ENCODE measurements at regions not wholly inside any gene's neighbourhood (a gene's known extent, or its start where the extent isn't known, plus 50 kb on each side); places are given as distances from the start of the nearest gene placed in this dataset.

DNA sequence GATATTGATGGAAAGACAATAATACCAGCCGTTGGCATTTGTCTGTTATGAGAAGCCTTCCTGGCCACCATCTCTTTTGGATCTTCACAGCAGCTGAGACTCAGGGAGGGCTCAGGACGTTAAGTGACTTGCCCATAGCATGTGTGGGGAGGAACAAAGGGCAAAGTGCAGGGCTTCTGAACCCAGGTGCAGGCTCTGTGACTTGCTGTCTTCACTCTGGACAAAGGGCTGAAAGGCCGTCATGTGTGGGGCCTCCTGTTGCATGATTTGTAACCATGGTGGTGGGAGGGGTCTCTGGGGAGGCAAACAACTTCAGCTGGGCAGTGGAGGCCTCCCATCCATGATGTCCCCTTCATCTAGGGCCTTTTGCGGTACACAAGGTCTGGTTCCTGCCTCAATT, 65.5 kb upstream of the SIX2 start:
- intact Hi-C loops (cut with DNase I; ENCODE audit: low total_unique reads): no loop called here

GRCh38 chr2:45072862-45073237, 63.6 kb upstream of the SIX2 start:
- no peaks in the 10 kb centered on the region for H3K9me3 ChIP-seq
- H3K36me3 ChIP-seq: no peaks in the 10 kb centered on the region
- H3K4me3 ChIP-seq: no peak overlapping the region
- H3K4me1 ChIP-seq: no peaks in the 10 kb centered on the region
- TF ChIP-seq POLR2A (IDR thresholded peaks at IDR 0.05) (no peak), CTCF (IDR thresholded peaks at IDR 0.05) (no peak), POLR2AphosphoS5 (IDR thresholded peaks at IDR 0.05) (no peak)
- no peaks in the 10 kb centered on the region for H3K27me3 ChIP-seq
- no peak for DNase-seq (ENCODE audit: low spot score in 2 of 2)
- intact Hi-C loops (cut with DNase I; ENCODE audit: low total_unique reads): no loop called here
- H3K27ac ChIP-seq: no peak overlapping the region

More for the DNA sequence above, 65.5 kb upstream of the SIX2 start:
- no peaks in the 10 kb centered on the region for H3K27me3 ChIP-seq
- no peaks in the 10 kb centered on the region for H3K9me3 ChIP-seq
- no peaks in the 10 kb centered on the region for H3K36me3 ChIP-seq
- no peak overlapping the region for H3K4me3 ChIP-seq
- DNase-seq (ENCODE audit: low spot score in 2 of 2): no peak
- TF ChIP-seq CTCF (IDR thresholded peaks at IDR 0.05): no peak
- TF ChIP-seq POLR2A (IDR thresholded peaks at IDR 0.05): no peak
- no peak for TF ChIP-seq POLR2AphosphoS5 (IDR thresholded peaks at IDR 0.05)
- H3K27ac ChIP-seq: no peak overlapping the region
- H3K4me1 ChIP-seq: no peaks in the 10 kb centered on the region

GRCh38 chr2:45072064-45072861, 63.0 kb upstream of the SIX2 start:
- no peak for TF ChIP-seq POLR2A (IDR thresholded peaks at IDR 0.05)
- no peak for TF ChIP-seq CTCF (IDR thresholded peaks at IDR 0.05)
- TF ChIP-seq POLR2AphosphoS5 (IDR thresholded peaks at IDR 0.05): no peak
- DNase-seq (ENCODE audit: low spot score in 2 of 2): no peak
- no peaks in the 10 kb centered on the region for H3K27me3 ChIP-seq
- no peaks in the 10 kb centered on the region for H3K36me3 ChIP-seq
- H3K4me1 ChIP-seq: no peaks in the 10 kb centered on the region
- no peak overlapping the region for H3K27ac ChIP-seq
- no peak overlapping the region for H3K4me3 ChIP-seq
- intact Hi-C loops (cut with DNase I; ENCODE audit: low total_unique reads): no loop called here
- H3K9me3 ChIP-seq: no peaks in the 10 kb centered on the region

DNA sequence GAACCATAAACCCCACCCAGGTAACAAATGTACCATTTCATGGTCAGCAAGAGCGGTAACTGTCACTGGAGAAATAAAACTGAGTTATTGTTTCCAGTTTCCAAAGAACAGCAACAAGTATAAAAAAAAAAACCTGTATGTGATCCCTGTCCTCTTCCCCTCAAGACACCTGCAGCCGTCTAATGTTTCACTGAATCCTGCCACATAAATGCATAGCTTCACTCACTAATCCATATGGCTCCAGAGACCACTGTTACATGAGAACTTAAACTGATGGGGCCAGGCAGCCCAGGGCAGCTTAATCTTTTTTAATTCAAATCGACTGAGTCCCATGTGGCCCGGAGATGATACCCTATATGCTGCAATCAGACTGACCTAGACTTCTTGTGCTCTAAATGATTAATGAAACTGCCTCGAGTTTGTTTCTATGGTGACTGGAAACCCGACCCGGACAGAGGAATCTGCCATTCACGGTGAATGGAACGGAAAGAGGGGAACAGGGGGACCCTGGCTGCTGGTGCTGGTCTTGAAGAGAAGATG, 60.9 kb upstream of the SIX2 start:
- no peak for DNase-seq (ENCODE audit: low spot score in 2 of 2)
- H3K4me3 ChIP-seq: no peak overlapping the region
- H3K27ac ChIP-seq: no peak overlapping the region
- H3K9me3 ChIP-seq: no peaks in the 10 kb centered on the region
- intact Hi-C loops (cut with DNase I; ENCODE audit: low total_unique reads): no loop called here
- no peaks in the 10 kb centered on the region for H3K36me3 ChIP-seq
- TF ChIP-seq CTCF (IDR thresholded peaks at IDR 0.05) (no peak), POLR2AphosphoS5 (IDR thresholded peaks at IDR 0.05) (no peak)
- no peaks in the 10 kb centered on the region for H3K4me1 ChIP-seq
- no peaks in the 10 kb centered on the region for H3K27me3 ChIP-seq

- no peak overlapping the region for H3K4me3 ChIP-seq
- H3K4me1 ChIP-seq: no peaks in the 10 kb centered on the region
- H3K36me3 ChIP-seq: no peaks in the 10 kb centered on the region
- no peak overlapping the region for H3K27ac ChIP-seq
- H3K27me3 ChIP-seq: no peaks in the 10 kb centered on the region
- no peaks in the 10 kb centered on the region for H3K9me3 ChIP-seq
- no peak for DNase-seq (ENCODE audit: low spot score in 2 of 2)
- intact Hi-C loops (cut with DNase I; ENCODE audit: low total_unique reads): no loop called here
- TF ChIP-seq CTCF (IDR thresholded peaks at IDR 0.05): no peak
- no peak for TF ChIP-seq POLR2A (IDR thresholded peaks at IDR 0.05)
- TF ChIP-seq POLR2AphosphoS5 (IDR thresholded peaks at IDR 0.05): no peak
Measured at GRCh38 chr2:45069684-45070083, 60.4 kb upstream of the SIX2 start.

Measured in breast epithelium (tissue), 4 donors.